A673 (cell line): ENCODE measurements at regions not wholly inside any gene's neighbourhood (a gene's known extent, or its start where the extent isn't known, plus 50 kb on each side); places are given as distances from the start of the nearest gene placed in this dataset.

Source experiments
- BruUV-seq: library from RNA; stranded (reverse); fragments of 400-500 nt; replicated peaks from 2 replicates; lab custom pipeline; 2021; lab: Mats Ljungman, UMichigan
- CTCF ChIA-PET: fragments of 300-600 bp; sonication (Branson Sonifier 250); formaldehyde crosslinking; loops from one replicate; lab custom pipeline; 2022; ENCODE audit warnings: antibody characterized with exemption; lab: Charles Lee
- POLR2A ChIA-PET: fragments of 300-600 bp; sonication (Branson Sonifier 250); formaldehyde crosslinking; loops from one replicate; lab custom pipeline; 2022; ENCODE audit warnings: antibody characterized with exemption; ENCODE audit not compliant: low non-redundant PET; lab: Charles Lee
- DNase-seq: peaks from one replicate; pipeline ENCODE4 v3.0.0-alpha.2; 2015; ENCODE audit warnings: low spot score
- H3K27ac ChIP-seq: fragments of 200-600 bp; sonication (generic); 2 replicates; pipeline ENCODE4 v1.5.1; 2016; ENCODE audit warnings: mixed run types, low read depth, mild to moderate bottlenecking, mixed read lengths, antibody characterized with exemption, low read length; ENCODE audit not compliant: poor library complexity, severe bottlenecking
- H3K27me3 ChIP-seq: fragments of 200-600 bp; sonication (generic); replicated peaks from 2 replicates; pipeline ENCODE4 v1.6.1; 2017; ENCODE audit warnings: mixed run types, low read depth, mild to moderate bottlenecking, mixed read lengths, antibody characterized with exemption, low read length; ENCODE audit not compliant: insufficient read depth, poor library complexity
- H3K36me3 ChIP-seq: fragments of 200-600 bp; sonication (generic); 2 replicates; pipeline ENCODE4 v1.6.1; 2016; ENCODE audit warnings: mixed run types, mild to moderate bottlenecking, mixed read lengths, antibody characterized with exemption, low read length; ENCODE audit not compliant: insufficient read depth, poor library complexity, severe bottlenecking
- H3K4me1 ChIP-seq: fragments of 200-600 bp; sonication (generic); 2 replicates; pipeline ENCODE4 v1.6.1; 2017; ENCODE audit warnings: mixed run types, mild to moderate bottlenecking, mixed read lengths, antibody characterized with exemption, low read length; ENCODE audit not compliant: insufficient read depth, poor library complexity, severe bottlenecking
- H3K4me3 ChIP-seq: fragments of 200-600 bp; sonication (generic); 2 replicates; pipeline ENCODE4 v1.5.1; 2016; ENCODE audit warnings: low read depth, mixed run types, mild to moderate bottlenecking, mixed read lengths, low read length; ENCODE audit not compliant: poor library complexity, severe bottlenecking
- H3K9me3 ChIP-seq: fragments of 200-600 bp; sonication (generic); 2 replicates; pipeline ENCODE4 v1.6.1; 2016; ENCODE audit warnings: mixed run types, low read depth, mild to moderate bottlenecking, mixed read lengths, antibody characterized with exemption, low read length; ENCODE audit not compliant: poor library complexity, severe bottlenecking
- EZH2 ChIP-seq: fragments of 200-600 bp; sonication (generic); IDR thresholded peaks from 2 replicates; pipeline ENCODE4 v1.6.1; 2017; ENCODE audit warnings: borderline replicate concordance, low read depth, mild to moderate bottlenecking, mixed read lengths, antibody characterized with exemption, low read length; ENCODE audit not compliant: poor library complexity, severe bottlenecking
- intact Hi-C: fragments of 100-400 bp; cut with micrococcal nuclease; formaldehyde crosslinking; loops from one replicate; pipeline ENCODE4 v1.10.0; 2022; ENCODE audit not compliant: unreplicated experiment
- TF ChIP-seq, protein P1 (sequence below): fragments of 300-800, 200-600 bp; sonication (generic); conservative IDR thresholded peaks from 2 replicates; pipeline ENCODE4 v1.5.1; 2017; ENCODE audit warnings: low read depth, mild to moderate bottlenecking, antibody characterized with exemption, low read length, moderate library complexity, mixed read lengths

DNA sequence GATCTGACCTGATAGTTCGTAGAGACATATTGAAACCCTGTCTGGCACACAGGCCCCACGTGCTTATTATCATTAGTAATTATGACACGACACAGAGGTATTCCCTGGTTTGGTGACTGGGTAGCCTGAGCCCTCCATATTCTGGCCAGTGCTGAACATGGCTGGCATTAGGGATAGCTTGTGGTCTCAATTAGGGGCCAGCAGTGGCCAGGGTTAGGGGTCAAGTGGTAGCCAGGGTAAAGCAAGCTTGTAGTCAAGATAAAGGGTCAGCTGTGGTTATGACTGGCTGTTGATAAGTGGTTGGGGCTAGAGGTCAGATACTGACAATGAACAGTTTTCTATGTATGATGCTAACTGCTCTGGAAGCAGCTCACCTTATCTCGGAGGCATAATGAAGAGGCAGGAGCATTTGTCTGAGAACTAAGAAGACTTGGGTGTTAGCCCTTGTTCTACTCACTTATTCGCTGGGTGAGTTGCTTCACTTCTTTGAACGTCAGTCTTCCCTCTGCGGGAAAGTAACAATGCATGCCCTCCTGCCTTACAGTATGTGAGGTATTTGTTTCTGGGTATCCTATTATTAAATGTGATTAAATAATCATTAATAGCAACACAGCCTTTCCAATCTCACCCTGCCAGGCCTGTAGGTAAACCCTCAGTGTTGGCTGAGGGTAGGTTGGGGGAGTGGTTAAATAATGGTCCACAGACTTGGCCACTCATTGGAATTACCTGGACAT is 66.7 kb downstream of the VEGFA start:
- intact Hi-C loops = no loop called here
- no peaks in the 10 kb centered on the region for H3K4me1 ChIP-seq
- no peak for DNase-seq

More for the DNA sequence above, 66.7 kb downstream of the VEGFA start:
- CTCF ChIA-PET = no interaction called here
- Histone ChIP-seq H3K4me3 (no peak overlapping the region), H3K9me3 (no peaks in the 10 kb centered on the region), H3K27ac (no peak overlapping the region), H3K36me3 (no peaks in the 10 kb centered on the region), H3K27me3 (no peaks in the 10 kb centered on the region)
- no TSS peak for BruUV-seq
- no peak for TF ChIP-seq EZH2
- TF ChIP-seq, protein P1, sequence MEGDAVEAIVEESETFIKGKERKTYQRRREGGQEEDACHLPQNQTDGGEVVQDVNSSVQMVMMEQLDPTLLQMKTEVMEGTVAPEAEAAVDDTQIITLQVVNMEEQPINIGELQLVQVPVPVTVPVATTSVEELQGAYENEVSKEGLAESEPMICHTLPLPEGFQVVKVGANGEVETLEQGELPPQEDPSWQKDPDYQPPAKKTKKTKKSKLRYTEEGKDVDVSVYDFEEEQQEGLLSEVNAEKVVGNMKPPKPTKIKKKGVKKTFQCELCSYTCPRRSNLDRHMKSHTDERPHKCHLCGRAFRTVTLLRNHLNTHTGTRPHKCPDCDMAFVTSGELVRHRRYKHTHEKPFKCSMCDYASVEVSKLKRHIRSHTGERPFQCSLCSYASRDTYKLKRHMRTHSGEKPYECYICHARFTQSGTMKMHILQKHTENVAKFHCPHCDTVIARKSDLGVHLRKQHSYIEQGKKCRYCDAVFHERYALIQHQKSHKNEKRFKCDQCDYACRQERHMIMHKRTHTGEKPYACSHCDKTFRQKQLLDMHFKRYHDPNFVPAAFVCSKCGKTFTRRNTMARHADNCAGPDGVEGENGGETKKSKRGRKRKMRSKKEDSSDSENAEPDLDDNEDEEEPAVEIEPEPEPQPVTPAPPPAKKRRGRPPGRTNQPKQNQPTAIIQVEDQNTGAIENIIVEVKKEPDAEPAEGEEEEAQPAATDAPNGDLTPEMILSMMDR = no peak
- POLR2A ChIA-PET = no interaction called here
